Suprapubic skin (tissue), 4 donors: ENCODE measurements at regions not wholly inside any gene's neighbourhood (a gene's known extent, or its start where the extent isn't known, plus 50 kb on each side); places are given as distances from the start of the nearest gene placed in this dataset.

Experiments
- DNase-seq, 2 donors: peaks; one replicate each; pipeline ENCODE4 v3.0.0-alpha.2; 2019; ENCODE audit warnings: low spot score in 2 of 2
- H3K27ac ChIP-seq: fragments of 200-600 bp; sonication (generic); one replicate; pipeline ENCODE4 v1.5.1; 2019
- H3K27me3 ChIP-seq: fragments of 200-600 bp; sonication (generic); one replicate; pipeline ENCODE4 v1.5.1; 2019
- H3K36me3 ChIP-seq: fragments of 200-600 bp; sonication (generic); one replicate; pipeline ENCODE4 v1.5.1; 2019
- H3K4me1 ChIP-seq: fragments of 200-600 bp; sonication (generic); one replicate; pipeline ENCODE4 v1.5.1; 2019
- H3K4me3 ChIP-seq: fragments of 200-600 bp; sonication (generic); one replicate; pipeline ENCODE4 v1.5.1; 2019; ENCODE audit warnings: mild to moderate bottlenecking
- H3K9me3 ChIP-seq: fragments of 200-600 bp; sonication (generic); one replicate; pipeline ENCODE4 v1.5.1; 2019
- EP300 ChIP-seq: sonication (generic); formaldehyde crosslinking; IDR thresholded peaks from one replicate; pipeline ENCODE4 v1.6.1; 2017; ENCODE audit warnings: antibody characterized with exemption
- POLR2A ChIP-seq, 2 donors: fragments of 450-650 bp; IDR thresholded peaks; one replicate each; pipeline ENCODE4 v1.6.1; 2017; ENCODE audit warnings: antibody characterized with exemption in 2 of 2, mild to moderate bottlenecking in 2 of 2, moderate library complexity in 2 of 2
- POLR2AphosphoS5 ChIP-seq, 3 donors: sonication (generic); formaldehyde crosslinking; IDR thresholded peaks; one replicate each; pipeline ENCODE4 v1.6.1; 2017; ENCODE audit warnings: antibody characterized with exemption in 3 of 3
- WGBS: methylation state at CpG from one replicate; pipeline ENCODE4 v1.1.5; 2018; 5-methylcytosine and 5-hydroxymethylcytosine counted together
- TF ChIP-seq, protein P1 (sequence below), 2 donors: fragments of 200-600 bp in 1 of 2; fragments of 450-650 bp in 1 of 2; sonication (generic) in 1 of 2; IDR thresholded peaks; one replicate each; pipeline ENCODE4 v1.5.1; 2016 to 2019; ENCODE audit warnings: antibody characterized with exemption in 2 of 2, mild to moderate bottlenecking in 1 of 2, moderate library complexity in 1 of 2

DNA sequence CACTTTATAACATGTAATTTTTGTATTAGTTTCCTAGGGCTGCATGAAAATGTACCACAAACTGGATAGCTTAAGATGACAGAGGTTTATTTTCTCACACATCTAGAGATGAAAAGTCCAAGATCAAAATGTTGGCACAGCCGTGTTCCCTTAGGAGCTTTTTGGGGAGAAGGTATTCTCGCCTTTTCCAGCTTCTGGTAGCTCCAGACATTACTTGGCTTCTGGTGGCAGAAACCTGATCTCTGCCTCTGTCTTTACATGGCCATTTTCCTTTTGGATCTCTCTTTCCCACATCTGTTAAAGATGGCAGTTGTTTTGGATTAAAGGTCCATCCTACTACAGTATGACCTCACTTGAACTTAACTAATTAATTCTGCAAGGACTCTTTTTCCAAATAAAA, 885.7 kb upstream of the CDH8 start:
- no peaks in the 10 kb centered on the region for H3K36me3 ChIP-seq
- no peaks in the 10 kb centered on the region for H3K4me1 ChIP-seq
- no peaks in the 10 kb centered on the region for H3K27me3 ChIP-seq
- no peak for TF ChIP-seq POLR2A (IDR thresholded peaks at IDR 0.05)
- TF ChIP-seq, protein P1, sequence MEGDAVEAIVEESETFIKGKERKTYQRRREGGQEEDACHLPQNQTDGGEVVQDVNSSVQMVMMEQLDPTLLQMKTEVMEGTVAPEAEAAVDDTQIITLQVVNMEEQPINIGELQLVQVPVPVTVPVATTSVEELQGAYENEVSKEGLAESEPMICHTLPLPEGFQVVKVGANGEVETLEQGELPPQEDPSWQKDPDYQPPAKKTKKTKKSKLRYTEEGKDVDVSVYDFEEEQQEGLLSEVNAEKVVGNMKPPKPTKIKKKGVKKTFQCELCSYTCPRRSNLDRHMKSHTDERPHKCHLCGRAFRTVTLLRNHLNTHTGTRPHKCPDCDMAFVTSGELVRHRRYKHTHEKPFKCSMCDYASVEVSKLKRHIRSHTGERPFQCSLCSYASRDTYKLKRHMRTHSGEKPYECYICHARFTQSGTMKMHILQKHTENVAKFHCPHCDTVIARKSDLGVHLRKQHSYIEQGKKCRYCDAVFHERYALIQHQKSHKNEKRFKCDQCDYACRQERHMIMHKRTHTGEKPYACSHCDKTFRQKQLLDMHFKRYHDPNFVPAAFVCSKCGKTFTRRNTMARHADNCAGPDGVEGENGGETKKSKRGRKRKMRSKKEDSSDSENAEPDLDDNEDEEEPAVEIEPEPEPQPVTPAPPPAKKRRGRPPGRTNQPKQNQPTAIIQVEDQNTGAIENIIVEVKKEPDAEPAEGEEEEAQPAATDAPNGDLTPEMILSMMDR (IDR thresholded peaks at IDR 0.05): no peak
- TF ChIP-seq EP300: no peak
- no peak for TF ChIP-seq POLR2AphosphoS5 (IDR thresholded peaks at IDR 0.05)
- DNase-seq: no peak
- WGBS: 49% methylated on average over 2 of the region's 2 CpGs
- no peak overlapping the region for H3K27ac ChIP-seq
- H3K4me3 ChIP-seq: no peak overlapping the region
- H3K9me3 ChIP-seq: no peaks in the 10 kb centered on the region

DNA sequence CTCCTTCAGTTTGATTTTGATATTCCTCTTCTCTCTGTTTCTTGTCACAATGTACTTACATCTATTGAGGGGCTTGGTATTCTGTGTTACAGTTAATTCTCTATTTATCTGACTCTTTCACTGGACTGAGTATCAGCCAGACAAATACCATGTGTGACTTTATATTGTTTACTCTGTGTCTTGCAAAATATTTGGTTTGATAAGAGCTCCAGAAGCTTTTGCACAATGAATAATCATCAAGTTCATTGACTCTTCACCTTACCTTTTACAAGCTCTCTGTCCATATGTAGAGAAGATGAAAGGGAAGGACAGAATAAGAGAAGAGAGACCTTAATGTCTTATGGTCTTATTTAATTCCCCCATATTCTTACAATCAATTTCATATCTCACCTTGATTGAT, 877.7 kb upstream of the CDH8 start:
- Histone ChIP-seq H3K4me3 (no peak overlapping the region), H3K9me3 (no peaks in the 10 kb centered on the region), H3K4me1 (no peaks in the 10 kb centered on the region), H3K36me3 (no peaks in the 10 kb centered on the region), H3K27ac (no peak overlapping the region), H3K27me3 (no peaks in the 10 kb centered on the region)
- TF ChIP-seq EP300: no peak
- no peak for TF ChIP-seq POLR2A (IDR thresholded peaks at IDR 0.05)
- TF ChIP-seq POLR2AphosphoS5 (IDR thresholded peaks at IDR 0.05): no peak
- TF ChIP-seq, protein P1 (IDR thresholded peaks at IDR 0.05): no peak
- DNase-seq: no peak

DNA sequence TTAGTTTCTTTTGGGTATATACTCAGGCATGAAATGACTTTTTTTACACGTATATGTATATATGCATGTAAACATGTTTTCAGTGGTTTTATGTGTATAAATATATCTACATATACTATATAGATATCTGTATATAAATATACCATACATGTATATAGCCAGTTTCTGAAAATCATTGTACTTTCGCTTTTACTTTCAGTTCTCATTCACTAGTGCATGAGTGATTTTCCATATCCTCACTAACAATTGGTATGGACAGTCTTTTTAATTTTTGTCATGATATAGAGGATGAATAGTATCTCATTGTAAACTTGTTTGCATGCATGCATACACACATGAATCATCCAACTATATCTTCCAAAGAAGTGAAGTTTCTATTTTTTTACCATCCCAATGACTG, 877.1 kb upstream of the CDH8 start:
- Histone ChIP-seq H3K27ac (no peak overlapping the region), H3K9me3 (no peaks in the 10 kb centered on the region), H3K36me3 (no peaks in the 10 kb centered on the region), H3K27me3 (no peaks in the 10 kb centered on the region), H3K4me1 (no peaks in the 10 kb centered on the region), H3K4me3 (no peak overlapping the region)
- TF ChIP-seq, protein P1 (IDR thresholded peaks at IDR 0.05): no peak
- TF ChIP-seq POLR2A (IDR thresholded peaks at IDR 0.05): no peak
- no peak for TF ChIP-seq POLR2AphosphoS5 (IDR thresholded peaks at IDR 0.05)
- TF ChIP-seq EP300: no peak
- DNase-seq: no peak
- 93% methylated on average over 2 of the region's 2 CpGs for WGBS

DNA sequence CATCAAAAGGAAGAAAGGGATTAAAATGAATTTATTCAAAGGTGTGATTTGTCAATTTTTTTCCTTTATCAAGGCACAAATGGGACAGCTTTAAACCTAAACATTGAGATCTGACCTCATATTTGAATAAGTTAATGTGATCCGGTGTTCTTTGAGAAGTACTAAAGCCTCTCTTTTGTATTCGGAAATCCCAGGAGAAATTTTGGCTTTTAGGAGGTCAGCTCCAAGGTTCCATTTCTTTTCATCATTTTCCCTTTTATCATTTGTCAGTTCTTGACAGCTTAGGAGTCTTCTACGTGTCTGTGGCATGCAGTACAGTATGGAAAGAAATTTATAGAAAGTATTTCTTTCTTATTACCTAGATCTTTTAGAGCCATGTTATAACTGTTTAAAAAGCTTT, 873.4 kb upstream of the CDH8 start:
- no peaks in the 10 kb centered on the region for H3K27me3 ChIP-seq
- WGBS: 61% methylated on average over 3 of the region's 3 CpGs
- H3K4me1 ChIP-seq: no peaks in the 10 kb centered on the region
- H3K9me3 ChIP-seq: no peaks in the 10 kb centered on the region
- no peak overlapping the region for H3K27ac ChIP-seq
- TF ChIP-seq EP300 (no peak), POLR2AphosphoS5 (IDR thresholded peaks at IDR 0.05) (no peak), POLR2A (IDR thresholded peaks at IDR 0.05) (no peak)
- TF ChIP-seq, protein P1 (IDR thresholded peaks at IDR 0.05): no peak
- no peaks in the 10 kb centered on the region for H3K36me3 ChIP-seq
- DNase-seq: no peak
- no peak overlapping the region for H3K4me3 ChIP-seq

DNA sequence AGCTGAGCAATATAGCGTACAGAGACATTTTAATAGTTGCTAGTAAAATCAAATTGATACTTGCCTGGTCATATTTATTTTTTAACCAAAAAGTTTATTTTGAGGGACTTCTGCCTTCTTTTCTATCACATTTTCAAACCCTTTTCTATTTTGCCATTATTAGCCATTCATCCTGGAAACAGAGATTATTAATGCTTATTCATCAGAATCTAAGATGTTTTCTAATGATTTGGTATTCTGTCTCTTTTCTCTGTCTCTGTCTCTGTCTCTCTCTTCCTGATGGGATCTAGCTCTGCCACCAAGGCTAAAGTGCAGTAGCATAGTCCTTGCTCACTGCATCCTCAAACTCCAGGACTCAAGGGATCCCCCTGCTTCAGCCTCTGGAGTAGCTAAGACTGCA, 871.3 kb upstream of the CDH8 start:
- no peaks in the 10 kb centered on the region for H3K36me3 ChIP-seq
- WGBS: 95% methylated on average over 1 of the region's 1 CpG
- H3K9me3 ChIP-seq: no peaks in the 10 kb centered on the region
- TF ChIP-seq, protein P1 (IDR thresholded peaks at IDR 0.05): no peak
- no peak for TF ChIP-seq POLR2A (IDR thresholded peaks at IDR 0.05)
- TF ChIP-seq POLR2AphosphoS5 (IDR thresholded peaks at IDR 0.05): no peak
- TF ChIP-seq EP300: no peak
- H3K4me1 ChIP-seq: no peaks in the 10 kb centered on the region
- DNase-seq: no peak
- H3K27me3 ChIP-seq: no peaks in the 10 kb centered on the region
- H3K4me3 ChIP-seq: no peak overlapping the region
- H3K27ac ChIP-seq: no peak overlapping the region
